Activated CD8-positive, alpha-beta T cell treated with anti-CD3 and anti-CD28 coated beads, Interleukin-2, amount 10 ng/mL, durations not matched to agents 7 days and 5 days (primary cell): ENCODE measurements at regions not wholly inside any gene's neighbourhood (a gene's known extent, or its start where the extent isn't known, plus 50 kb on each side); places are given as distances from the start of the nearest gene placed in this dataset.

Experiments used
- ATAC-seq: fragments of 150-1000 bp; cut with Tn5 transposase; one replicate; pipeline ENCODE4 v1.10.0; 2021; ENCODE audit warnings: moderate library complexity
- CTCF ChIA-PET: fragments of 350-600 bp; sonication (Branson Sonifier 250); formaldehyde crosslinking; loops from one replicate; lab custom pipeline; 2021; ENCODE audit warnings: antibody characterized with exemption; lab: Charles Lee
- POLR2A ChIA-PET: fragments of 350-600 bp; sonication (Branson Sonifier 250); formaldehyde crosslinking; loops from one replicate; lab custom pipeline; 2021; ENCODE audit warnings: antibody characterized with exemption; lab: Charles Lee
- DNase-seq: peaks from one replicate; pipeline ENCODE4 v3.0.0-alpha.2; 2020
- H3K27ac Mint-ChIP-seq: one replicate; pipeline ENCODE4 v1.8.0; 2021; ENCODE audit warnings: mild to moderate bottlenecking, mixed read lengths
- H3K27me3 Mint-ChIP-seq: one replicate; pipeline ENCODE4 v1.8.0; 2021; ENCODE audit warnings: low read depth, mixed read lengths
- H3K36me3 Mint-ChIP-seq: one replicate; pipeline ENCODE4 v1.8.0; 2021; ENCODE audit warnings: low read depth, mixed read lengths
- H3K4me1 Mint-ChIP-seq: one replicate; pipeline ENCODE4 v1.8.0; 2021; ENCODE audit warnings: low read depth, mixed read lengths
- H3K4me3 Mint-ChIP-seq: one replicate; pipeline ENCODE4 v1.8.0; 2021; ENCODE audit warnings: mild to moderate bottlenecking, mixed read lengths
- H3K9me3 Mint-ChIP-seq: one replicate; pipeline ENCODE4 v1.8.0; 2022; ENCODE audit warnings: mixed read lengths; ENCODE audit not compliant: insufficient read depth

DNA sequence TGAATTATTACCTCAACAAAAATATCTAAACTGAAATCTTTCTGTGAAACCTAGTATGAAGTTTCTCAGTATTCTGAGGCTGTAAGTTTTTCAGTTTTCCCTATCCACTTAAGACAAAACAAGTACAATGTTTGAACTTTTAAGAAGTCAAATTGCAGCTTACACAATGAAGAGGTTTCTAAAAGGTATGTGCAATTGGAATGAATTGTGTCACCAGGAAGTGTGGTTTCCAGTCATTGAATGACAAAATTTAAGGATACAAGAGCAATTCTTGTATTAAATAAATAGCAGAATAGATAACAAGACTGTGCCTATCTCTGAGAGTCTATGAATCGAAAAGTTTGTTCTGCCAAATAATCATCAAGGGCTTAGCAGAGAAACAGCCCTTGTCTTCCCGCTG, 207.3 kb downstream of the ANKRD50 start:
- Mint-ChIP-seq H3K36me3 (no peaks in the 10 kb centered on the region), H3K27me3 (no peaks in the 10 kb centered on the region), H3K27ac (no peak overlapping the region), H3K4me3 (no peak overlapping the region), H3K4me1 (no peaks in the 10 kb centered on the region), H3K9me3 (no peaks in the 10 kb centered on the region)
- no peak for DNase-seq
- CTCF ChIA-PET, result no interaction called here
- no peak for ATAC-seq
- POLR2A ChIA-PET, result no interaction called here

DNA sequence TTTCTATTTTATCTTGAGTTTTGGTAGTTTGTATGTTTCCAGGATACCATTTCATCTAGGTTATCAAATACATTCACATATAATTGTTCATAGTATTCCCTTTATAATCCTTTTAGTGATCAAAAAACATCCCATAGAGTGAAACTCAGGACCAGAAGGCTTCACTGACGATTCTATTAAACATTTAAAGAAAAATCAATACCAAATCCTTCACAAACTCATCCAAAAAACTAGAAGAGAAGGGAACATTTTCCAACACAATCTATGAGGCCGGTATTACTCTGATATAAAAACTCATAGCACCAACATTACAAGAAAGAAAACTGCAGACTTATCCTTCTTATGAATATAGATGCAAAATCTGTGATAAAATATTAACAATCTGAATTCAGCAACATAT, 203.4 kb downstream of the ANKRD50 start:
- no peaks in the 10 kb centered on the region for H3K36me3 Mint-ChIP-seq
- no peak for DNase-seq
- H3K4me1 Mint-ChIP-seq, result no peaks in the 10 kb centered on the region
- no peak for ATAC-seq
- no peaks in the 10 kb centered on the region for H3K27me3 Mint-ChIP-seq
- no peaks in the 10 kb centered on the region for H3K9me3 Mint-ChIP-seq
- H3K27ac Mint-ChIP-seq, result no peak overlapping the region
- ChIA-PET CTCF (no interaction called here), POLR2A (no interaction called here)
- H3K4me3 Mint-ChIP-seq, result no peak overlapping the region

DNA sequence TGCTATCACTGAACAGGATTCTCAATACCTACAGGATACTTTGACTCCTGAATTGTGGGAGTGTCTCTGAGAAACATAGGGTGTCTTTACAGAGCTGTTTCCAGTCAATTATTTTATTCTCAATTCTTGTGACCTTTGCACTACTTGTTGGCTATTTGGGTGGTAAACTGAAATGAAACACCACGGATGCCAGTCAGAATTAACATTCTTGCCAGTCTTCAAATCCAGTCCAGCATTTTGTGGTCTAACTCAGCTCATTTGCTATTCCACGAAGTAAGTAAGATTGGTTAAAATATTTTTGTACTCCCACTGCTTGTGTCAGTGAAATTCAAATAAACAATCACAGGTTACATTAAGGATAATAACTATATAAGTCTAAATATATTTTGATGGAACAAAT, 197.9 kb downstream of the ANKRD50 start:
- no peaks in the 10 kb centered on the region for H3K9me3 Mint-ChIP-seq
- DNase-seq (no peak), ATAC-seq (no peak)
- CTCF ChIA-PET, result no interaction called here
- no peaks in the 10 kb centered on the region for H3K36me3 Mint-ChIP-seq
- POLR2A ChIA-PET, result no interaction called here
- no peaks in the 10 kb centered on the region for H3K4me1 Mint-ChIP-seq
- H3K27me3 Mint-ChIP-seq, result no peaks in the 10 kb centered on the region
- no peak overlapping the region for H3K27ac Mint-ChIP-seq
- no peak overlapping the region for H3K4me3 Mint-ChIP-seq

DNA sequence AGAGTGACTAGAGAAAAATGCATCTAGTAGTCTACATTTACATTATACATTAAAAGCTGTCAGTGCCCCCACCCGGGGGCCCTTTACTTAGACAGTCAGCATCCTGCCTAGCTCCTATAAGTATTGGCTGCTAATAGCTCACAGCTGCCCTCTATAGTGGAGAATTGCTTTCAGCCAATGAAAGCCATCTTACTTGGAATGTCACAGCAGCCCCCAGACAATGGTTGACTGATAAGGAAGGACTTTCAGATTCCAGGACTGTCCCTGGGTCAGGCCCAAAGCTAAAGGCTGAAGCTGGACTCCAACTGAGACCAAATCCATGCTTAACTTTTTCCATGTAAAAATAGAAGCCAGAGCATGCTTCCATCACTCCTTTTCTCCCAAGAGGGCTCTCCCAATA, 196.9 kb downstream of the ANKRD50 start:
- Mint-ChIP-seq H3K27me3 (no peaks in the 10 kb centered on the region), H3K9me3 (no peaks in the 10 kb centered on the region), H3K4me3 (no peak overlapping the region), H3K4me1 (no peaks in the 10 kb centered on the region), H3K36me3 (no peaks in the 10 kb centered on the region), H3K27ac (no peak overlapping the region)
- CTCF ChIA-PET, result no interaction called here
- ATAC-seq (no peak), DNase-seq (no peak)
- POLR2A ChIA-PET, result no interaction called here

DNA sequence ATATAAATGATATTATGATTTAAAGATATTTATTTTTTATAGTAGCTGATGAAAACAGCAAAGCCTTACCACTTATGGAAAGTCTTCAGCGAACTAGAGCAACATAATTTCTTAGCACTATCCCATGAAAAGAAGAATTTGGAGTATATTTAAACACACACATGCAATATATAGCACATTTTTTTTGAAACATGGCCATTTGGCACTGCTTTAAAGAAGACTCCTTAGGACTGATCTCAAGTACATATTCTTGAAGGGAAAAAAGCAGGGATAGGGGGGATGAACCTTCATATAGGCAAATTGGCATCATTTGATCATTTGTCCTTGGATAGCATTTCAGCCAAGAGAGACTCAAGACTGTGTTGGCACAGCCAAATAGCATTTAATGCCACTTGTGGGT, 193.3 kb downstream of the ANKRD50 start:
- H3K9me3 Mint-ChIP-seq, result no peaks in the 10 kb centered on the region
- no peak for ATAC-seq
- ChIA-PET CTCF (no interaction called here), POLR2A (no interaction called here)
- H3K27me3 Mint-ChIP-seq, result no peaks in the 10 kb centered on the region
- no peaks in the 10 kb centered on the region for H3K36me3 Mint-ChIP-seq
- H3K27ac Mint-ChIP-seq, result no peak overlapping the region
- H3K4me3 Mint-ChIP-seq, result no peak overlapping the region
- DNase-seq, result no peak
- H3K4me1 Mint-ChIP-seq, result no peaks in the 10 kb centered on the region

DNA sequence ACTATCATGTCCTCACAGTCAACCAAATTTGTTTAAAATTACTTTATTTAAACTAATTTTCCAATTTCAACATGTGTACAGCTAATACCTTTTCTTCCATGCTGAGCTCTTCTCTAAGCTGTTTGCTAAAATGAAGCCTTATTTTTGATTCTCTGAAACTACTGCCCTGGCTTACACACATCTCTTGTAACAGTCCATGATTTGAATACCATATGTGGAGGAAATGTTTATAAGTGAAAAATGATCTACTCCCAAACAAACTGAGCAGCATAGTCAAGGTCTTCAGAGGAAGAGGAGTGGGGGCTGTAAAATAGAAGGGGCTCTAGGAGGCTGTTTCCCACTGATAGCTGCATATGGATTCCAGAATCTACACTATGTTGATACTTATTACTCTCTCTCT, 188.7 kb downstream of the ANKRD50 start:
- no peaks in the 10 kb centered on the region for H3K4me1 Mint-ChIP-seq
- H3K4me3 Mint-ChIP-seq, result no peak overlapping the region
- no peaks in the 10 kb centered on the region for H3K27me3 Mint-ChIP-seq
- no peak for ATAC-seq
- ChIA-PET CTCF (no interaction called here), POLR2A (no interaction called here)
- no peaks in the 10 kb centered on the region for H3K36me3 Mint-ChIP-seq
- no peaks in the 10 kb centered on the region for H3K9me3 Mint-ChIP-seq
- no peak overlapping the region for H3K27ac Mint-ChIP-seq
- no peak for DNase-seq

DNA sequence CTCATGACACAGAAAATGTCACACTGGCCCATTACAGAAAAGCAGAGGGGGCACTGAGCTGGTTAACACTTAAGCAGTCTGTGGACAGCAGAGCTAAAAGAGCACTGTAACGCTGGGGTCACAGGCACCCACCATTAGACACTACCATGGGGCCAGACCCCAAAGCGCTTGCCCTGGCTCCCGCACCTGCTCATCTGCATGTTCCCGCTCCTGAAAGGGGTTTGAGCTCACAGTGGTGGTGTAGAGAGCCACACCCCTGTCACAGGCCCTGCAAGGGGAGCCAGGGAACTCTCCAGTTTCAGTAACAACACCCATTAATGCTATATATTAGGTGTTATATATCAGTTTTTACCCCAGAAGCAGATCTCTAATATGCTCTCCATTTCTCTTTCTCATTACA, 187.0 kb downstream of the ANKRD50 start:
- ChIA-PET POLR2A (no interaction called here), CTCF (no interaction called here)
- DNase-seq (no peak), ATAC-seq (no peak)
- no peaks in the 10 kb centered on the region for H3K9me3 Mint-ChIP-seq
- H3K4me3 Mint-ChIP-seq, result no peak overlapping the region
- H3K4me1 Mint-ChIP-seq, result no peaks in the 10 kb centered on the region
- H3K27me3 Mint-ChIP-seq, result no peaks in the 10 kb centered on the region
- H3K36me3 Mint-ChIP-seq, result no peaks in the 10 kb centered on the region
- no peak overlapping the region for H3K27ac Mint-ChIP-seq

DNA sequence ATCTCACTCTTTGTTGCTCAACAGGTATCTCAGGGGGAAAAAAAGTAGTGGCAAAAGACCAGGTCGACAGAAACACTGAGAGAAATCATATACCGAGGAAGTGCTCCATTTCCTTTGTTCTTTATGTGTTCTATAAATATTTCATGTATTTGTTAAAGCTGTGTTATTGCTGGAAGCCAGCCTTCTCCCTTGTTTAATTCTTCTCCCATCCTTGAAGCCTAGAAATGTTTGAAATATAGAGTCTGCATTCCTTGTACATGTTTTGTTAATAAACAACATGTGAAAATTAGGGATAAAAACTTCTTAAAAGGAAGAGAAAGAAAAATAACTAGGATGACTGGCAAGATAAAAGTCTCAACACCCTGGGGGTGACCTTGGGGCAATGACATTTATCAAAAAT, 186.2 kb downstream of the ANKRD50 start:
- Mint-ChIP-seq H3K4me3 (no peak overlapping the region), H3K27ac (no peak overlapping the region), H3K27me3 (no peaks in the 10 kb centered on the region), H3K36me3 (no peaks in the 10 kb centered on the region), H3K9me3 (no peaks in the 10 kb centered on the region), H3K4me1 (no peaks in the 10 kb centered on the region)
- DNase-seq, result no peak
- POLR2A ChIA-PET, result no interaction called here
- no peak for ATAC-seq
- CTCF ChIA-PET, result no interaction called here

DNA sequence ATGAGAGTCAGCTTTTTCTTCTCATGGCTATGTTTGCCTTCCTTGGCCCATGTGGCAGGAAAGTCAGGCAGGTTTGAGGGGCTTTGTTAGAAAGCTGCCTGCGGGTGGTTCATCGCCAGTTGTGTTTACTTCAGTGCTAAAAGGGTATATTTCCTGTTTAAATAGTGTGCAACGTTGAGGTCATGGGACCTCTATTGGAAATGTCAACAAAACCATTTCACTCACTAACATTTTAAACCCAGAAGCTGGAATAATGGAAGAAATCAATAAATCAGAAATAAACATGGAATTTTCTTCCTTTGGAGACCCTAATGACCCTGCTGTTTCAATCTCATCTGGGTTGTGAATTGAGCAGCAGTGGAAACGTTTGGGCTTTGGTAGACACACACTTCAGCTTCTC, 185.8 kb downstream of the ANKRD50 start:
- DNase-seq, result no peak
- H3K4me3 Mint-ChIP-seq, result no peak overlapping the region
- CTCF ChIA-PET, result no interaction called here
- no peaks in the 10 kb centered on the region for H3K27me3 Mint-ChIP-seq
- H3K27ac Mint-ChIP-seq, result no peak overlapping the region
- ATAC-seq, result no peak
- H3K36me3 Mint-ChIP-seq, result no peaks in the 10 kb centered on the region
- POLR2A ChIA-PET, result no interaction called here
- no peaks in the 10 kb centered on the region for H3K4me1 Mint-ChIP-seq
- no peaks in the 10 kb centered on the region for H3K9me3 Mint-ChIP-seq

DNA sequence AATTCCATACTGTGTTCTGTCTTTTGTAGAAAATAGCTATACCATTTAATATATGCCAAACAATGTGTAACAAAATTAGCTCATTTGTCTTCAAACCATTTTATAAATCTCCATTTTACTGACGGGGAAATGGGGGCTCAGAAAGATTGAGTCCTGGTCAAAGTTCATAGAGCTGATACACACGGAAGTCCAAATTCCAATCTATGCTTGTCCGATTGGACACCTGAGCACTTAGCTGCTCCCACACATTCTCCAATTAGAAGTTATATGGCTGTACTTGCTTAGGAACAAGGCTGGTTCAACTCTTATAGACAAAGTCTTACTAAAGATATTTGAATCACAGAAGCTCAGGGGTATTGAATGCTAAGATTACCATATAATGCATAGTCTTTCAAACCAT, 185.2 kb downstream of the ANKRD50 start:
- DNase-seq (no peak), ATAC-seq (no peak)
- Mint-ChIP-seq H3K4me1 (no peaks in the 10 kb centered on the region), H3K9me3 (no peaks in the 10 kb centered on the region), H3K27ac (no peak overlapping the region), H3K27me3 (no peaks in the 10 kb centered on the region), H3K4me3 (no peak overlapping the region), H3K36me3 (no peaks in the 10 kb centered on the region)
- ChIA-PET CTCF (no interaction called here), POLR2A (no interaction called here)

DNA sequence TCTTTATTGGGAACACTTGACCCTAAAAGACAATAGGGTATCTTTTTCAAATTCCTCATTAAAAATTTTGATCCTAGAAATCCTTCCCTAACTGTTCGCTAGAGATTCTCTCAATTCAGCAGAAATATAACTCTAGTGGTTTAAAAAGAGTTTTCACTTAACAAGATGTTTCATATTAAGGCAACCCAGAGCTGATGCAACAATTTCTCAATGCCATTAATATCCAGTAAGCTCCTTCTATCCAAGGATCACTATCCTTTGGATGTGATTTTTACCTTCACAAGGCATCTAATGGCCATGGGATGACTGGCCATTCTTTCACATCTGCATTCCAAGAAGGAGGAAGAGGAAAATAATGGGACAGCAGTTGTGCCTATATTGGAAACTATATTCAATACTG, 183.4 kb downstream of the ANKRD50 start:
- Mint-ChIP-seq H3K4me3 (no peak overlapping the region), H3K9me3 (no peaks in the 10 kb centered on the region), H3K27me3 (no peaks in the 10 kb centered on the region), H3K27ac (no peak overlapping the region), H3K36me3 (no peaks in the 10 kb centered on the region), H3K4me1 (no peaks in the 10 kb centered on the region)
- DNase-seq (no peak), ATAC-seq (no peak)
- CTCF ChIA-PET, result no interaction called here
- POLR2A ChIA-PET, result no interaction called here

DNA sequence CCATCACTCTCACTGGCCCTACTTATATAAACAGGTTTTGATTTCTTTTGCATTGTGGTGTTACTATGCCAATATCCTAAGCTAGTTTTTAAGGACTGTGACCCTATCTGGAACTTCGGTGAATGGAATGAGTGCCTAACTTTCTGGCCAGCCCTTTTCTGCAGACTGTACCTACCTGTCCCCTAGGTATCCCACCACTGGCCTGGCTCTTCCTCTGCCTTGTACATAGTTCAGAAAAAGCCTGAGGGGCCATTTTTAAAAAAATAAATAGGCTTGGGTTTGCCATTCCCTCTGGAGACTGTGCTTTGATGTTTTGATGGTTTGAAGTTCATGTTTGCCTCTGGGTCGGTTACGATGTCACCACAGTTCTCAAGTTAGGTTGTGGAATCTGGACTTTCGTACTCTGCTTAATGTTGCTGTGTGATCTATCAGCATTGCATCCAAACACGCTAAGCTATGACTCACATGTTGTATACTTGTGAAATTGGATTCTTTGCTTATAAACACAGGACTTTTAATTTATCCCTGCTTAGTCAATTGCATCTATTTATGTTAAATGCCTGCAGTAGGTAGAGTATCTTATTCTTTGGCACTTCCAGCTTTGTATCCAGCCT, 182.0 kb downstream of the ANKRD50 start:
- Mint-ChIP-seq H3K4me3 (no peak overlapping the region), H3K36me3 (no peaks in the 10 kb centered on the region), H3K9me3 (no peaks in the 10 kb centered on the region), H3K4me1 (no peaks in the 10 kb centered on the region), H3K27me3 (no peaks in the 10 kb centered on the region), H3K27ac (no peak overlapping the region)
- CTCF ChIA-PET, result no interaction called here
- DNase-seq, result no peak
- POLR2A ChIA-PET, result no interaction called here
- ATAC-seq, result no peak

DNA sequence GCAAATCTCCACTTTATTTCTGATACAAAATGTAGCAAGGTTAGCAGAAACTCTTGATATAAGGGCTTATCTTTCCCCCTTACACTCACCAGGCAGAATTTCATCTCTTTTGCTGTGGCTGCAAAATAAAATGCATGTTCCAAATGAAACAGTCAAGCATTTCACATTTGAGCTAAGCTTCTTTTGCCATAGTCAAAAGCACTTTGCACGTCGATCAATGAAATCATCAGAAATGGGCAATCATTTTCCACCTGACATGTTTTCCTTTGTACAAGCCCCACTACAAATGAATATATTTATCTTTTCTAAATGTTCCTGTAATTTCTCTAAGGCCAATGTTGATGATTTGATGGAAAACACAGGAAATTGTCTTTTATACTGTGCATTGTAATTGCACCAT, 178.4 kb downstream of the ANKRD50 start:
- H3K9me3 Mint-ChIP-seq, result no peaks in the 10 kb centered on the region
- POLR2A ChIA-PET, result no interaction called here
- no peaks in the 10 kb centered on the region for H3K36me3 Mint-ChIP-seq
- H3K4me1 Mint-ChIP-seq, result no peaks in the 10 kb centered on the region
- H3K27me3 Mint-ChIP-seq, result no peaks in the 10 kb centered on the region
- CTCF ChIA-PET, result no interaction called here
- ATAC-seq, result no peak
- H3K27ac Mint-ChIP-seq, result no peak overlapping the region
- no peak for DNase-seq
- H3K4me3 Mint-ChIP-seq, result no peak overlapping the region
